Liver (tissue), 8 donors: ENCODE measurements at regions not wholly inside any gene's neighbourhood (a gene's known extent, or its start where the extent isn't known, plus 50 kb on each side); places are given as distances from the start of the nearest gene placed in this dataset.

ENCODE experiments used
- DNase-seq: peaks from one replicate; pipeline ENCODE4 v3.0.0-alpha.2; 2017; ENCODE audit warnings: low spot score
- H3K27ac ChIP-seq, 2 donors: one replicate each; pipeline ENCODE4 v1.7.0; 2013; ENCODE audit warnings: inconsistent platforms in 2 of 2, low read length in 2 of 2, control low read depth in 1 of 2, low read depth in 1 of 2, mild to moderate bottlenecking in 1 of 2
- H3K27me3 ChIP-seq, 4 donors: one replicate each; pipeline versions ENCODE4 v1.6.1 to v1.7.0; 2013; ENCODE audit warnings: low read length in 3 of 4, inconsistent platforms in 1 of 4, mild to moderate bottlenecking in 1 of 4, moderate library complexity in 1 of 4; ENCODE audit not compliant: control insufficient read depth in 4 of 4, insufficient read depth in 4 of 4
- H3K36me3 ChIP-seq, 4 donors: one replicate each; pipeline versions ENCODE4 v1.6.1 to v1.7.0; 2013; ENCODE audit warnings: low read length in 3 of 4, mild to moderate bottlenecking in 3 of 4, low read depth in 1 of 4, moderate library complexity in 1 of 4; ENCODE audit not compliant: control insufficient read depth in 4 of 4, insufficient read depth in 3 of 4
- H3K4me1 ChIP-seq, 4 donors: one replicate each; pipeline versions ENCODE4 v1.6.1 to v1.7.0; 2013; ENCODE audit warnings: low read length in 3 of 4, mild to moderate bottlenecking in 3 of 4, moderate library complexity in 1 of 4; ENCODE audit not compliant: control insufficient read depth in 4 of 4, insufficient read depth in 4 of 4
- H3K4me3 ChIP-seq, 3 donors: one replicate each; pipeline versions ENCODE4 v1.6.1 to v1.7.0; 2013; ENCODE audit warnings: low read length in 3 of 3, control low read depth in 1 of 3, low read depth in 1 of 3, mild to moderate bottlenecking in 1 of 3
- H3K9ac ChIP-seq, 2 donors: one replicate each; pipeline ENCODE4 v1.7.0; 2013; ENCODE audit warnings: low read length in 2 of 2, mild to moderate bottlenecking in 2 of 2, moderate library complexity in 2 of 2, control low read depth in 1 of 2, low read depth in 1 of 2
- H3K9me3 ChIP-seq, 4 donors: one replicate each; pipeline versions ENCODE4 v1.6.1 to v1.7.0; 2013; ENCODE audit warnings: low read length in 3 of 4; ENCODE audit not compliant: control insufficient read depth in 4 of 4
- ATF3 ChIP-seq: IDR thresholded peaks from 2 replicates; pipeline ENCODE4 v1.6.1; 2016; ENCODE audit warnings: antibody characterized with exemption
- CTCF ChIP-seq: fragments of 150-350 bp; IDR thresholded peaks from 2 replicates; pipeline ENCODE4 v1.5.1; 2017; ENCODE audit warnings: improper control_type of control experiment, low read depth, low read length; ENCODE audit not compliant: missing input control
- EGR1 ChIP-seq, 2 donors: IDR thresholded peaks; 2 replicates each; pipeline ENCODE4 v1.6.1; 2016 to 2018; ENCODE audit warnings: antibody characterized with exemption in 2 of 2, low read depth in 2 of 2
- FOXA2 ChIP-seq: IDR thresholded peaks from 2 replicates; pipeline ENCODE4 v1.6.1; 2016; ENCODE audit warnings: antibody characterized with exemption
- GABPA ChIP-seq, 2 donors: IDR thresholded peaks in 1 of 2; conservative IDR thresholded peaks in 1 of 2; 2 replicates each; pipeline ENCODE4 v1.6.1; 2016; ENCODE audit warnings: antibody characterized with exemption in 2 of 2, mild to moderate bottlenecking in 1 of 2, moderate library complexity in 1 of 2
- HNF4A ChIP-seq, 2 donors: conservative IDR thresholded peaks; 2 replicates each; pipeline ENCODE4 v1.6.1; 2016; ENCODE audit warnings: antibody characterized with exemption in 2 of 2, mild to moderate bottlenecking in 2 of 2
- HNF4G ChIP-seq: IDR thresholded peaks from 2 replicates; pipeline ENCODE4 v1.6.1; 2016; ENCODE audit warnings: antibody characterized with exemption
- JUND ChIP-seq, 2 donors: IDR thresholded peaks; 2 replicates each; pipeline ENCODE4 v1.6.1; 2016; ENCODE audit warnings: antibody characterized with exemption in 2 of 2
- NR2F2 ChIP-seq: IDR thresholded peaks from 2 replicates; pipeline ENCODE4 v1.6.1; 2016; ENCODE audit warnings: antibody characterized with exemption
- RAD21 ChIP-seq, 2 donors: IDR thresholded peaks; 2 replicates each; pipeline ENCODE4 v1.6.1; 2016; ENCODE audit warnings: antibody characterized with exemption in 2 of 2, mild to moderate bottlenecking in 2 of 2
- REST ChIP-seq: IDR thresholded peaks from 2 replicates; pipeline ENCODE4 v1.6.1; 2016; ENCODE audit warnings: antibody characterized with exemption, mild to moderate bottlenecking
- RXRA ChIP-seq, 2 donors: IDR thresholded peaks; 2 replicates each; pipeline ENCODE4 v1.6.1; 2017 to 2018; ENCODE audit warnings: antibody characterized with exemption in 2 of 2, mild to moderate bottlenecking in 1 of 2
- SP1 ChIP-seq: IDR thresholded peaks from 2 replicates; pipeline ENCODE4 v1.6.1; 2018; ENCODE audit warnings: antibody characterized with exemption, mild to moderate bottlenecking
- TAF1 ChIP-seq: conservative IDR thresholded peaks from 2 replicates; pipeline ENCODE4 v1.6.1; 2016; ENCODE audit warnings: antibody characterized with exemption, mild to moderate bottlenecking
- YY1 ChIP-seq: IDR thresholded peaks from 2 replicates; pipeline ENCODE4 v1.6.1; 2016; ENCODE audit warnings: antibody characterized with exemption, mild to moderate bottlenecking
- ZBTB33 ChIP-seq: IDR thresholded peaks from 2 replicates; pipeline ENCODE4 v1.6.1; 2016; ENCODE audit warnings: antibody characterized with exemption
- WGBS: extraction: QIAGEN DNeasy Blood & Tissue Kit; methylation state at CpG from one replicate; pipeline ENCODE4 v1.1.7; 2013; 5-methylcytosine and 5-hydroxymethylcytosine counted together
- donor health status: healthy.
- donor health status: healthy.
- donor health status: healthy.
- donor health status: healthy.
- donor health status: healthy.

- TF ChIP-seq GABPA (IDR thresholded peaks at IDR 0.05 in 1 of 2, conservative IDR thresholded peaks at IDR 0.05 in 1 of 2) (no peak), ZBTB33 (no peak), FOXA2 (no peak), YY1 (no peak), EGR1 (IDR thresholded peaks at IDR 0.05; ENCODE audit: low read depth in 2 of 2) (no peak), HNF4A (conservative IDR thresholded peaks at IDR 0.05) (no peak), HNF4G (no peak), ATF3 (no peak)
Measured at GRCh38 chr22:27152033-27152432, 494.6 kb downstream of the MIAT start (continued).

GRCh38 chr22:27152883-27153282, 495.5 kb downstream of the MIAT start:
- no peak for DNase-seq
- 63% methylated on average over 2 of the region's 2 CpGs for WGBS
- Histone ChIP-seq H3K4me1 (peaks cover 0 to under 1% (median 0%) of the 10 kb centered on the region in 4 donors), H3K27me3 (no peaks in the 10 kb centered on the region), H3K4me3 (no peak overlapping the region), H3K27ac (no peak overlapping the region), H3K9me3 (no peaks in the 10 kb centered on the region), H3K36me3 (no peaks in the 10 kb centered on the region), H3K9ac (no peak overlapping the region)
- no peak for TF ChIP-seq TAF1
- TF ChIP-seq RAD21 (IDR thresholded peaks at IDR 0.05) = no peak
- TF ChIP-seq JUND (IDR thresholded peaks at IDR 0.05) = no peak
- no peak for TF ChIP-seq REST
- no peak for TF ChIP-seq NR2F2
- TF ChIP-seq ZBTB33 = no peak
- TF ChIP-seq EGR1 (IDR thresholded peaks at IDR 0.05; ENCODE audit: low read depth in 2 of 2) = no peak
- no peak for TF ChIP-seq SP1
- TF ChIP-seq GABPA (IDR thresholded peaks at IDR 0.05 in 1 of 2, conservative IDR thresholded peaks at IDR 0.05 in 1 of 2) = no peak
- no peak for TF ChIP-seq HNF4A (conservative IDR thresholded peaks at IDR 0.05)
- TF ChIP-seq RXRA (IDR thresholded peaks at IDR 0.05) = no peak
- TF ChIP-seq FOXA2 = no peak
- TF ChIP-seq CTCF = no peak
- TF ChIP-seq YY1 = no peak
- no peak for TF ChIP-seq ATF3
